ENCODE measurements at regions not wholly inside any gene's neighbourhood (a gene's known extent, or its start where the extent isn't known, plus 50 kb on each side); places are given as distances from the start of the nearest gene placed in this dataset.

- DNase-seq = no peak
These were observed 155.2 kb upstream of the KAZN start for GRCh38 chr1:14443164-14443787.

- DNase-seq = no peak
These were observed 147.3 kb upstream of the KAZN start for GRCh38 chr1:14451217-14451616.

DNA sequence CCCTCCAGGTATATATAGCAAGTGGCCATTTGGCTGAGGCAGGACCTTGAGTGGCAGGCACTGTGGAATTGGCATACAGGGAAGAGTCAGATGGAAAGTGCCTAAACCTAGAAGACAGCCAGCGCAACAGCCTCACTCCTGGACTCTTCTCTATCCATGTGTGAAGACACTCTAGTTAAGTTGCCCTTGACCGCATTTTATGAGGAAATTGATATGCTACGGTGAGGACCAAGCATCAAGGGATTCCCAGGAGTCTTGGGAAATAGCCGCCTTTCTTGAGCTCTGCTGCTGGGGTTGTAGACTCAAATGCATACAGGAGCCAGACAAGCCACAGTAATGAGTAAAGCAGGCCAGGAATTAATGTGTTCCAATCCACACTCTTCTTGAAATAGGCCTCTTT lies 145.9 kb upstream of the KAZN start:
- peak; percentile 37 for DNase-seq

GRCh38 chr1:14460173-14460572 lies 138.3 kb upstream of the KAZN start:
- DNase-seq = no peak

DNA sequence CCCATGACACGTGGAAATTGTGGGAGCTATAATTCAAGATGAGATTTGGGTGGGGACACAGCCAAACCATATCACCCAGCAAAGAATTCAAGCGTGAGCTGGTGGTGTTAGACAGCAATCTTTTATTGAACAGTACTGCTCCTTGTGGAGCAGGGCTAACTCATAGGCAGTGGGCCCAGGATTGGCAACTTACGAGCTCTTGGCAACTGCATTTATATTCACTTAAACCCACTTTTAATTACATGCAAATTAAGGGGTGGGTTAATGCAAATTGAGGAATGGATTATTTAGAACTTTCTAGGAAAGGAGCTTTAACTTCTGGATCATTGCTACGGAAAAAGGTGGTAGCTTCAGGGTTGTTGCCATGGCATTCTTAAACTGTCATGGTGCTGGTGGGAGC lies 135.6 kb upstream of the KAZN start:
- DNase-seq = no peak

GRCh38 chr1:14466006-14466405 lies 132.5 kb upstream of the KAZN start:
- DNase-seq = peak; percentile 37

GRCh38 chr1:14467112-14467511 lies 131.4 kb upstream of the KAZN start:
- DNase-seq = no peak

DNA sequence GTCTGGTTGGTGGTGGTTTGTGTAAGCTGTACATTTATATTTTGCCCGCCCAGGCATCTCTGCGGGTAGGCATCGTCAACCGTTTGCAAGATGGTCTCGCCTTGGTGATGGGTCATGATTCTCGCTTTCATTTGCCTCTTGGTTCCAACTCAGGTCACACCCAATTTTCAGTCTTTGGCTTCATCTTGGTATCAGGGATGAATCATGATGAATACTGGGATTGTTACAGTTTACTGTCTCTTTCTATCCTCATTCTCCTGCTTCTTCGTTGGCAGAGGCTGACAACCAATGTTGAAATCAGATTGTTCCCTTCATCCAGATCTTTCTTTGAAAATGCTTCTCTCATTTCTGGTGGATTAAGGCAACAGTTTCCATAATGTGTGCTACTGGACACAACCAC lies 129.7 kb upstream of the KAZN start:
- no peak for DNase-seq

- no peak for DNase-seq
These were observed 127.7 kb upstream of the KAZN start for GRCh38 chr1:14470802-14471201.

DNA sequence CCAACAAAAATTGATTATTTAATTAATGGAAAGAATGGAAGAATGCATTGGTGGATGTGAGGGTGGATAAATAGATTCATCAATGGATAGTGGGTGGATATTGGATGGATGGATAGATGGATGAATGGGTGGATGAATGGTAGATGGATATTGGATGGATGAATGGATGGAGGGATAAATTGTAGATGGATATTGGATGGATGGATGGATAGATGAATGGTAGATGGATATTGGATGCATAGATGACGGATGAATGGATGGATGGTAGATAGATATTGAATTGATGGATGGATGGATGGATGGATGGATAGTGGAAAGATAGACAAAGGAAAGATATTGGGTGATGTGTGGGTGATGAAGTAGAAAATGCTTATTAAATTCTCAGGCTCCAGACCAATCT lies 123.6 kb upstream of the KAZN start:
- DNase-seq = no peak

DNA sequence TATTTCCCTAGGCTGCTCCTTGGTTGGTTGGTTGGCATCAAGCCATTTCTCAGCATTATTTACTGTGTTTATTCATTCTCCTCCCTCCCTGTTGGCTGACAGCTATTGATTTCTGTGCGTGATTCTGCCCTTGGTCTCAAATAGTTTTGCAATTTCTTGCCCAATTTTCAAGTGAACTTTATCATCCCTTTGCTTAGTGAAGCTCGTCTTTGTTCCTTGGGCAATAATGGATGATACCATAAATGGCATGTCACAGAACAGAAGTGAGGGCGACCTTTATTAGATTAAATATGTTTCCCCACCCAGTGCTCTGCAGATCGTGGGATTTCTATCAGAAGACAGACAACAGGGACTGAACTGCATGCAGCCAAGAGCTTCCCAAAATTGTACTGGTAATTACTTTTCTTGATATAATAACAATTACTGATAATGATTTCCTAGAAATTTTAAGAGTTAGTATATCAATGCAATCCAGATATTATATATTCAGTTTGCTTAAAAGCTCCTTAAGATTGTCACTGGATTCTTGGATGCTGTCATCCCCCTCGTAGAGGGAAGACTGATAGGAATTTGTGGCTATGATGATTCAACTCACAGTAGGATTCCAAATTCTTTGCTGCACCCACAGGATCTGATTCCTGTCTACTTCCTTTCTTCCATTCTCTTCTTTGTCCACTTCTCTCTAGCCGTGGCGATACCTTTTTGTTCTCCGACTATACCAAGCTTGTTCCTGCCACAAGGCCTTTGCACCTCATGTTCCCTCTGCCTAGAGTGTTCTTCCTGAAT lies 122.1 kb upstream of the KAZN start:
- DNase-seq = no peak

GRCh38 chr1:14478120-14478519 lies 120.4 kb upstream of the KAZN start:
- DNase-seq = no peak

DNA sequence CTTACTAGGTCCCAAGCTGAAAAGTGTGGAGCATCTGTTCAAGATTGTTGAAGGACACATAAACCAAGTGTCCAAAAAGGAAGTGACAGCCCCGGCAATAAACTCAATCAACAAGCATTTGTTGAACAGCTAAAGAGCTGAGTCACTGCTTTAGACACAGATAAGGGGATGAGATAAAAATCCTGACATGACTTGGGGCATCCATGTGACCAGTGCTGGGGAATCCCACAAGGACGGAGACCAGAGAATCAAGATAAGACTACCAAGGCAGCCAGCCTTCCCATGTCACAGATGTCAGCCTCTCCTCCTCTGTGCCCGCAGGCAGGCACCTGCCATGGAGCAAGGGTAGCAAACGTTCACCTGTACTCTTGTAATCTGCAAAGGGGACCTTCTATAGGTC lies 118.6 kb upstream of the KAZN start:
- no peak for DNase-seq

DNA sequence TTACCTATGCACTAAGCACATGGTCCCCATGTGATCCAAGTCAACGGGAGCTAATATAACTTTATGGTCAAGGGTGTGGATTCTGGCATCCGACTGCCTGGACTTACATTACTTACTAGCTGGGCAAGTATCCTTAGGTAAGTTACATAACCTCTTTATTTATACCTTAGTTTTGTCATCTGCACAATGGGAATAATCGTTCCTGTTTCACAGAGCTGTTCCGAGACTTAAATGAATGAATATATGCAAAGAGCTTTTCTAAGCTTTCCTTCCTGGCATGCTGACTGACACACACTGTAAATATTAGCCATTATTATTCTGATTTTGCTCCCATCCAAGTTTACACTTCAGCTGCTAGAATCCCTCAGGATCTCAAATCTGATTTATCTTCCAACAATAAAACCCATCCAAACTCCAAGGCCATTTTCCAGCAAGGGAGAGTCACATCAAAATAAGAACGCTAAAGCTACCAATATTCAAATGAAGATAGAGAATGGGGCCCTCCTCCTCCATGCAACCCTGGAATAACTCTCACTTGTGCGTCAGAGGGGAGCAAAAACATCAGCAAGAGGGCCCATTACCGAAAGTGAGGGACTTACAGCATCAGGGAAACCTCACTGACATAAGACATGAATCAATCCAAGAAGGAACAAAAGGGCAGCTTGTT lies 115.6 kb upstream of the KAZN start:
- DNase-seq = no peak

GRCh38 chr1:14485285-14485684 lies 113.2 kb upstream of the KAZN start:
- DNase-seq = no peak

DNA sequence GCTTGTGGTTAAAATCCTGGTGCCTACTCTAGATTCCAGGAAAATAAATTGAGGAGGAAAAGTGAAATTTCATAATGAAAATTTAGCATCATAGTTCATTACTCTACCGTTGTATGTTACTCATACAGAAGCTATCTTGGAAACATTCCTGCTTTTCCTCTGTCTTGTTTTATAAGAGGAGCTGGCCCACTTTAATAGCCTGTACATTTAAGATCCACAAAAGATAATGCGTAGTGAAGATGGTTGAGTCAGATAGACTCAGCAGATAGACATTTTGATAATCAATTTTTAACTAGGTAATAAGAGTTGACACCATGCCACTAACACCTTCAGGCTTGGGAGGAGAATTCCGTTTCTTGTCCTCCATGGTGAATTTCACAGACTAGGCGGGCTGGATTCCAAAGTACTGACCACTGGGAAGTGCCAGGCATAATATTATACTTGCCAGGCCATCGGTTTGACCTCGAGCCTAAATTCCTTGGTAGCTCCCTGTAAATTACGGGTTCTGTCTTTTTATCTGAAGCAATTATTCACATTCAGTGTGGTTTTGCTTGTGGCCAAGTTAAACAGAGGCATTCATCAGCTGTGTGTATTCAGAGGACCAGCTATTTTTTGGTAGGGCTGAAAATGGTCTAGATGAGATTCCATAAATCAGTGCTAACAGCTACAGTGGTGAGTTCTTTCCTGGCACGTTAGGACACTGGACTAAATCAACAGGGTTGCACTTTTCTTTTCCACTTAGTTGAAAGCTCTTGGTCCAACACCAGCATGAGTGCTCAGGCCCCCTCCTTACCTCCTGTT lies 111.9 kb upstream of the KAZN start:
- DNase-seq = no peak

GRCh38 chr1:14487671-14488070 lies 110.8 kb upstream of the KAZN start:
- no peak for DNase-seq

- no peak for DNase-seq
These were observed 103.6 kb upstream of the KAZN start for GRCh38 chr1:14494911-14495310.

DNA sequence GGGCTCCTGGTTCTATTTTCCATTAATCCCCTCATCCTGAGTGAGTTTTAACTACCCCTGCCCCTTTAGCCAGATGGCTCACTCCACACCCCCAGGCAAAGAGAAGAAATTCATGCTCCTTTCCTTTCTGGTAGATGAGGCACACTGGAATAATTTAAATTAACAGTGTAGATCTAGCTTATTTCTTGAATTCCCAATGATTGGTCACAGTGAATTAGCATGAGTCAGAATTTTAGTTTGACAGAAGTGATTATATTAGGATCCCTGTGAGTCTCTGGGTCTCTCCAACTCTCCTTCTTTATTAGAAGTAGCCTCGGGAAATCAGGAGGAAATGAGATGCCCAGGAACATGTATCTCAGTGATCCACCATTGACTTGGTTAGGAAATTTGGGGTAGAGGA lies 103.1 kb upstream of the KAZN start:
- no peak for DNase-seq

DNA sequence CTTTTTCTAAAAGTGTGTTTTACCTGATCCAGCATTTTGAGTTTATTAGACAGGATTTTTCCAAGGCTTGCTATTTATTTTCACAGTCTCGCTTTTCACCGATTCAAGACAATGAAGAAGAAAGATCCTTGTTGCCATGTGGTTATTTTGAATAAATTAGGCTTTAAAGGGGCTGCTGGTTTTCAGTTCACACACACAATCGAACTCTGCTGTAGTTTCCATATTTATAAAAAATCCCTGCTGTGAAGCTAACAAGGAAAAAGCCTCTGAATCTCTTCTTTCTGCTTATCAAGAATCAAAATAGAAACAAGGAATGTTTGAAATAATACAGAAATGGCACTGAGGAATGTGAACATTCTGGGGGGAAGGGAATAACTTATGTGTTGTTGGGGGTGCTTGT lies 102.5 kb upstream of the KAZN start:
- no peak for DNase-seq

DNA sequence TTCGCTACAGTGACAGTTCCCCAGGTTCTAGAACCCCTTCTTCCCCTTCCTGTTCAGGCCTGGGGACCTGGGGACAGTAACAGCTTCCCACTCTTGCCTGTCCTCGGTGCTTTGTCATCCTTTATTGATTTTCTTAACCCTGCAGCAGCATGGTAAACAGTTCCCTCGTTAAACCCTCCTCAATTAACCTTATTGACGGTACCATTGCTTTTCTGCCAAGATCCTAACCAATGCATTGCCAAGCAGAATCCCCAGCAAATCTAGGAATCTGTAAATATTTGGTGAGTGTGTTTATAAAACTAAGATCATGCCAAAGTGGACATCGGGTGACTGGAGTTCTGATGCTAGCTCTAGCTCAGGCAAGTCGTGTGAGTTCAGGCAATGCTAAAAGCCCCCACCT lies 99.6 kb upstream of the KAZN start:
- DNase-seq = no peak

- no peak for DNase-seq
These were observed 99.0 kb upstream of the KAZN start for GRCh38 chr1:14499312-14500040.
